Suprapubic skin (tissue), 3 donors: ENCODE measurements at regions not wholly inside any gene's neighbourhood (a gene's known extent, or its start where the extent isn't known, plus 50 kb on each side); places are given as distances from the start of the nearest gene placed in this dataset.

ENCODE experiments used
- CTCF ChIP-seq, 2 donors: fragments of 200-600 bp in 1 of 2; fragments of 450-650 bp in 1 of 2; sonication (generic) in 1 of 2; IDR thresholded peaks; one replicate each; pipeline ENCODE4 v1.5.1; 2016 to 2019; ENCODE audit warnings: antibody characterized with exemption in 2 of 2, mild to moderate bottlenecking in 1 of 2, moderate library complexity in 1 of 2
- POLR2AphosphoS5 ChIP-seq, 3 donors: sonication (generic); formaldehyde crosslinking; IDR thresholded peaks; one replicate each; pipeline ENCODE4 v1.6.1; 2017; ENCODE audit warnings: antibody characterized with exemption in 3 of 3

GRCh38 chrX:26286836-26287235, 70.9 kb downstream of the MAGEB5 start:
- no peak for TF ChIP-seq CTCF (IDR thresholded peaks at IDR 0.05)
- TF ChIP-seq POLR2AphosphoS5 (IDR thresholded peaks at IDR 0.05), result no peak
